ENCODE measurements at regions not wholly inside any gene's neighbourhood (a gene's known extent, or its start where the extent isn't known, plus 50 kb on each side); places are given as distances from the start of the nearest gene placed in this dataset.

DNA sequence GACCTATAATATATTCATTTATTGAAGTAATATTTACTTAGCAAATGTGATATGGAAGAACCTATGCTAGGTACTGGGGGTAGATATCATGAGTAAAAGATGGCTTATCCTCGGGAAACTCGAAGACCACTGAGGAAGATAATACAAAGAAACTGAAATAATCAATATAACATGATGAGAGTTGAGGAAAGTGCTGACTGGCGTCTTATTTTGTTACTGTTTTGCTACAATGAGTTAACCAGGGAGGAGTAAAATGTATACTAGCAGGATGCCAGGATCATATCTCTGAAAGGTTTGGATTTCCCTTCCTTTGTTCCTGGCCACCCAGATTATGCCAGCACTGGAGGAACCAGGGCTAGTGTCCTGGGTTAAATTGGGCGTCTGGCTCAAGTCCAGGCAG is 111.7 kb upstream of the SPATS2L start:
- TF ChIP-seq, protein P1, sequence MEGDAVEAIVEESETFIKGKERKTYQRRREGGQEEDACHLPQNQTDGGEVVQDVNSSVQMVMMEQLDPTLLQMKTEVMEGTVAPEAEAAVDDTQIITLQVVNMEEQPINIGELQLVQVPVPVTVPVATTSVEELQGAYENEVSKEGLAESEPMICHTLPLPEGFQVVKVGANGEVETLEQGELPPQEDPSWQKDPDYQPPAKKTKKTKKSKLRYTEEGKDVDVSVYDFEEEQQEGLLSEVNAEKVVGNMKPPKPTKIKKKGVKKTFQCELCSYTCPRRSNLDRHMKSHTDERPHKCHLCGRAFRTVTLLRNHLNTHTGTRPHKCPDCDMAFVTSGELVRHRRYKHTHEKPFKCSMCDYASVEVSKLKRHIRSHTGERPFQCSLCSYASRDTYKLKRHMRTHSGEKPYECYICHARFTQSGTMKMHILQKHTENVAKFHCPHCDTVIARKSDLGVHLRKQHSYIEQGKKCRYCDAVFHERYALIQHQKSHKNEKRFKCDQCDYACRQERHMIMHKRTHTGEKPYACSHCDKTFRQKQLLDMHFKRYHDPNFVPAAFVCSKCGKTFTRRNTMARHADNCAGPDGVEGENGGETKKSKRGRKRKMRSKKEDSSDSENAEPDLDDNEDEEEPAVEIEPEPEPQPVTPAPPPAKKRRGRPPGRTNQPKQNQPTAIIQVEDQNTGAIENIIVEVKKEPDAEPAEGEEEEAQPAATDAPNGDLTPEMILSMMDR (IDR thresholded peaks at IDR 0.05; ENCODE audit: extremely low read depth in 1 of 2, insufficient read depth in 1 of 2, low read depth in 1 of 2, low read length in 2 of 2): no peak
- TF ChIP-seq, protein P2, sequence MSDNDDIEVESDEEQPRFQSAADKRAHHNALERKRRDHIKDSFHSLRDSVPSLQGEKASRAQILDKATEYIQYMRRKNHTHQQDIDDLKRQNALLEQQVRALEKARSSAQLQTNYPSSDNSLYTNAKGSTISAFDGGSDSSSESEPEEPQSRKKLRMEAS (IDR thresholded peaks at IDR 0.05; ENCODE audit: insufficient read depth, insufficient read length): no peak
- TF ChIP-seq EZH2 (IDR thresholded peaks at IDR 0.05; ENCODE audit: borderline replicate concordance, low read depth, low read length, severe bottlenecking): no peak
- no peak for TF ChIP-seq POLR2A (IDR thresholded peaks at IDR 0.05; ENCODE audit: low read depth, low read length)
- TF ChIP-seq POLR2AphosphoS5 (IDR thresholded peaks at IDR 0.05; ENCODE audit: insufficient read depth, low read depth, low read length): no peak
- no peak for TF ChIP-seq JUN (IDR thresholded peaks at IDR 0.05; ENCODE audit: borderline replicate concordance, insufficient read depth, insufficient read length, low read depth)
- TF ChIP-seq GATA2 (IDR thresholded peaks at IDR 0.05; ENCODE audit: insufficient read depth, insufficient read length, low read depth, low read length): no peak
- TF ChIP-seq MYC (IDR thresholded peaks at IDR 0.05; ENCODE audit: low read depth, low read length): no peak
- no peak for TF ChIP-seq FOS (IDR thresholded peaks at IDR 0.05; ENCODE audit: borderline replicate concordance, insufficient read depth, low read length)

Data from endothelial cell of umbilical vein (primary cell).